PC-9 (cell line): ENCODE measurements at regions not wholly inside any gene's neighbourhood (a gene's known extent, or its start where the extent isn't known, plus 50 kb on each side); places are given as distances from the start of the nearest gene placed in this dataset.
"Not testable (repeated sequence)": the region's sequence is repeated elsewhere in the genome, so short reads cannot be mapped to it uniquely, and the experiment has no call there.

Experiments used
- BruUV-seq: library from RNA; stranded (reverse); fragments of 400-500 nt; replicated peaks from 2 replicates; lab custom pipeline; 2021; lab: Mats Ljungman, UMichigan
- CTCF ChIA-PET: fragments of 300-600 bp; sonication (Branson Sonifier 250); formaldehyde crosslinking; loops from one replicate; lab custom pipeline; 2022; ENCODE audit warnings: antibody characterized with exemption; lab: Charles Lee
- POLR2A ChIA-PET: fragments of 300-600 bp; sonication (Branson Sonifier 250); formaldehyde crosslinking; loops from one replicate; lab custom pipeline; 2022; ENCODE audit warnings: antibody characterized with exemption; ENCODE audit not compliant: unreplicated experiment; lab: Charles Lee
- DNase-seq, 2 experiments: peaks; one replicate each; pipeline versions ENCODE4 v3.0.0 to v3.0.0-alpha.2; 2015 to 2022; ENCODE audit warnings: mixed read lengths in 1 of 2
- H2AFZ ChIP-seq: fragments of 200-600 bp; sonication (generic); 2 replicates; pipeline ENCODE4 v1.8.1; 2017; ENCODE audit warnings: antibody characterized with exemption
- H3F3A ChIP-seq: fragments of 200-600 bp; sonication (generic); 2 replicates; pipeline ENCODE4 v1.8.1; 2017; ENCODE audit warnings: antibody characterized with exemption, mild to moderate bottlenecking, low read depth; ENCODE audit not compliant: insufficient read depth
- H3K27ac ChIP-seq: fragments of 200-600 bp; sonication (generic); 2 replicates; pipeline ENCODE4 v1.6.1; 2016; ENCODE audit warnings: mixed run types
- H3K27me3 ChIP-seq: fragments of 200-600 bp; sonication (generic); 2 replicates; pipeline ENCODE4 v1.6.1; 2016; ENCODE audit warnings: low read depth, mixed run types; ENCODE audit not compliant: insufficient read depth
- H3K36me3 ChIP-seq: fragments of 200-600 bp; sonication (generic); 2 replicates; pipeline ENCODE4 v1.6.1; 2016; ENCODE audit warnings: low read depth, mixed run types
- H3K4me1 ChIP-seq: fragments of 200-600 bp; sonication (generic); replicated peaks from 2 replicates; pipeline ENCODE4 v1.6.1; 2016; ENCODE audit warnings: mixed run types; ENCODE audit not compliant: insufficient read depth
- H3K4me2 ChIP-seq: fragments of 200-600 bp; sonication (generic); 2 replicates; pipeline ENCODE4 v1.6.1; 2017; ENCODE audit warnings: mixed run types
- H3K4me3 ChIP-seq: fragments of 200-600 bp; sonication (generic); 2 replicates; pipeline ENCODE4 v1.6.1; 2016; ENCODE audit warnings: mixed run types
- H3K79me2 ChIP-seq: fragments of 200-600 bp; sonication (generic); 2 replicates; pipeline ENCODE4 v1.6.1; 2017; ENCODE audit warnings: low read depth, mixed run types
- H3K9me2 ChIP-seq: fragments of 200-600 bp; sonication (generic); 2 replicates; pipeline ENCODE4 v1.8.1; 2017; ENCODE audit warnings: mild to moderate bottlenecking; ENCODE audit not compliant: insufficient read depth
- H3K9me3 ChIP-seq: fragments of 200-600 bp; sonication (generic); 2 replicates; pipeline ENCODE4 v1.8.1; 2016; ENCODE audit warnings: low read depth; ENCODE audit not compliant: insufficient read depth
- H4K20me1 ChIP-seq: fragments of 200-600 bp; sonication (generic); 2 replicates; pipeline ENCODE4 v1.8.1; 2017; ENCODE audit not compliant: insufficient read depth
- EZH2 ChIP-seq: fragments of 200-600 bp; sonication (generic); IDR thresholded peaks from 2 replicates; pipeline ENCODE4 v1.8.0; 2017; ENCODE audit warnings: antibody characterized with exemption, low read depth
- intact Hi-C: fragments of 100-400 bp; cut with micrococcal nuclease; formaldehyde crosslinking; loops from one replicate; pipeline ENCODE4 v1.10.0; 2022; ENCODE audit not compliant: unreplicated experiment
- TF ChIP-seq, protein P1 (sequence below): fragments of 200-600 bp; sonication (generic); conservative IDR thresholded peaks from 2 replicates; pipeline ENCODE4 v1.6.1; 2017; ENCODE audit warnings: mixed run types, antibody characterized with exemption, mild to moderate bottlenecking, moderate library complexity

DNA sequence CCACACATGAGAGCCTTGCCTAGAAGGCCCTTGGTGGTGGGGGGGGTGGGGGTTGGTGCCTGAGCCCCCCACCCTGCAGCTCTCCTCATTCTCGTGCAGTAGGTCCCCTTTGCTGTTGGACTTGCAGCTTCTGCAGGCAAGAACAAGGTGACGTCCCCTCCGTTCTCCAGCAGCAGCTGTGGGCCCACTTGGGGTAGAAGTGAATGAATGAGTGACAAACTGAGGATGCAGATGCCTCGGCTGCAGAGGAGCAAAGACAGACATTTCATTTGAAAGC lies 88.6 kb upstream of the CTDP1 start:
- H3K4me2 ChIP-seq, result no peak overlapping the region
- no peaks in the 10 kb centered on the region for H4K20me1 ChIP-seq
- POLR2A ChIA-PET, result no interaction called here
- H3K36me3 ChIP-seq, result no peaks in the 10 kb centered on the region
- no peak for DNase-seq
- H3F3A ChIP-seq, result no peaks in the 10 kb centered on the region
- no peak overlapping the region for H3K4me3 ChIP-seq
- intact Hi-C loops, result no loop called here
- peaks cover 98% of the 10 kb centered on the region for H3K27me3 ChIP-seq
- H3K9me2 ChIP-seq, result no peaks in the 10 kb centered on the region
- H2AFZ ChIP-seq, result no peak overlapping the region
- no peak overlapping the region for H3K27ac ChIP-seq
- H3K79me2 ChIP-seq, result no peaks in the 10 kb centered on the region
- TF ChIP-seq, protein P1, sequence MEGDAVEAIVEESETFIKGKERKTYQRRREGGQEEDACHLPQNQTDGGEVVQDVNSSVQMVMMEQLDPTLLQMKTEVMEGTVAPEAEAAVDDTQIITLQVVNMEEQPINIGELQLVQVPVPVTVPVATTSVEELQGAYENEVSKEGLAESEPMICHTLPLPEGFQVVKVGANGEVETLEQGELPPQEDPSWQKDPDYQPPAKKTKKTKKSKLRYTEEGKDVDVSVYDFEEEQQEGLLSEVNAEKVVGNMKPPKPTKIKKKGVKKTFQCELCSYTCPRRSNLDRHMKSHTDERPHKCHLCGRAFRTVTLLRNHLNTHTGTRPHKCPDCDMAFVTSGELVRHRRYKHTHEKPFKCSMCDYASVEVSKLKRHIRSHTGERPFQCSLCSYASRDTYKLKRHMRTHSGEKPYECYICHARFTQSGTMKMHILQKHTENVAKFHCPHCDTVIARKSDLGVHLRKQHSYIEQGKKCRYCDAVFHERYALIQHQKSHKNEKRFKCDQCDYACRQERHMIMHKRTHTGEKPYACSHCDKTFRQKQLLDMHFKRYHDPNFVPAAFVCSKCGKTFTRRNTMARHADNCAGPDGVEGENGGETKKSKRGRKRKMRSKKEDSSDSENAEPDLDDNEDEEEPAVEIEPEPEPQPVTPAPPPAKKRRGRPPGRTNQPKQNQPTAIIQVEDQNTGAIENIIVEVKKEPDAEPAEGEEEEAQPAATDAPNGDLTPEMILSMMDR, result no peak
- TF ChIP-seq EZH2, result no peak
- no peaks in the 10 kb centered on the region for H3K4me1 ChIP-seq
- H3K9me3 ChIP-seq, result peaks cover 6% of the 10 kb centered on the region; the same call in 1 of the 2 replicates
- CTCF ChIA-PET, result no interaction called here
- no TSS peak for BruUV-seq

DNA sequence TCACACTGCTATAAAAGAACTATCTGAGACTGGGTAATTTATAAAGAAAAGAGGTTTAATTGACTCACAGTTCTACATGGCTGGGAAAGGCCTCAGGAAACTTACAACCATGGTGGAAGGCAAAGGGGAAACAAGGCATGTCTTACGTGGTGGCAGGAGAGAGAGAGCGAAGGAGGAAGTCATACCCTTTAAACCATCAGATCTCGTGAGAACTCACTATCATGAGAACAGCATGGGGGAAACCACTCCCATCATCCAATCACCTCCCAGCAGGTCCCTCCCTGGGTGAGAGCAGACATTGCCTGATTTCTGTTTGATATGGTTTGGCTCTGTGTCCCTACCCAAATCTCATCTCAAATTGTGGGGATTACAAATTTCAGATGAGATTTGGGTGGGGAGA lies 86.9 kb upstream of the CTDP1 start:
- H3K4me3 ChIP-seq, DNase-seq, H3K9me2 ChIP-seq, H3K9me3 ChIP-seq, H3F3A ChIP-seq, POLR2A ChIA-PET, H3K79me2 ChIP-seq, H3K4me1 ChIP-seq, H3K36me3 ChIP-seq, intact Hi-C loops, H3K4me2 ChIP-seq, H2AFZ ChIP-seq, BruUV-seq, H4K20me1 ChIP-seq, H3K27ac ChIP-seq, CTCF ChIA-PET: not testable (repeated sequence)
- H3K27me3 ChIP-seq, result peaks cover 99% of the 10 kb centered on the region

DNA sequence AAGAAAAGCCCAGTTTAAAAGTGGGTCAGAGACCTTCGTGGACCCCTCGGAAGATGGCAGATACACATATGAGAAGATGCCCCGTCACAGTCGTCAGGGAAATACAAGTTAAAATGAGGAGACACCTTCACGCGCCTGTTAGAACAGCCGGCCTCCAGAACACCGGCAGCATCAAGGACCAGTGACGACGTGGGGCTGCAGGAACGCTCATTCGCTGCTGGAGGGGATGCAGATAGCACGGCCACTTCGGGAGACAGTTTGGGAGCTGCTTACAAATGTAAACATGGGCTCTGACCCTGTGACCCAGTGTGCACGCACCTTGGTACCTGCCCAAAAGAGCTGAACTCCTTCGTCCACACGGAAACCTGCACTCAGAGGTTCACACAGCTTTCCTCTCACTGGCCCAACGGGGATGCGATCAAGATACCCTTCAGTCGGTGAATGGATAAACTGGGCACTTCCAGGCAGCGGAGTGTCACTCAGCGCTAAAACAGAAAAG lies 83.7 kb upstream of the CTDP1 start:
- no TSS peak for BruUV-seq
- H3K9me3 ChIP-seq, result peaks cover 6% of the 10 kb centered on the region; the same call in 1 of the 2 replicates
- H3K4me3 ChIP-seq, result no peak overlapping the region
- H3F3A ChIP-seq, result 0 out of 2 replicates have a peak, but pooled peaks cover 4% of the 10 kb centered on the region
- no peak for DNase-seq
- H2AFZ ChIP-seq, result no peak overlapping the region
- H3K27ac ChIP-seq, result no peak overlapping the region
- H3K4me2 ChIP-seq, result no peak overlapping the region
- TF ChIP-seq EZH2, result no peak
- TF ChIP-seq, protein P1, result no peak
- H3K79me2 ChIP-seq, result no peaks in the 10 kb centered on the region
- no peaks in the 10 kb centered on the region for H3K36me3 ChIP-seq
- POLR2A ChIA-PET, result no interaction called here
- CTCF ChIA-PET, result no interaction called here
- H4K20me1 ChIP-seq, result no peaks in the 10 kb centered on the region
- intact Hi-C loops, result no loop called here
- H3K27me3 ChIP-seq, result peaks cover 100% of the 10 kb centered on the region
- no peaks in the 10 kb centered on the region for H3K9me2 ChIP-seq
- no peaks in the 10 kb centered on the region for H3K4me1 ChIP-seq
